Retina (tissue), 1 donor: ENCODE measurements at regions not wholly inside any gene's neighbourhood (a gene's known extent, or its start where the extent isn't known, plus 50 kb on each side); places are given as distances from the start of the nearest gene placed in this dataset.

Experiments used
- DNase-seq: peaks from one replicate; pipeline ENCODE4 v3.0.0-alpha.2; 2016

GRCh38 chr6:102333736-102334135, 940.2 kb downstream of the GRIK2 start:
- DNase-seq: no peak

- DNase-seq: no peak
Observed at GRCh38 chr6:102327697-102328225, 934.3 kb downstream of the GRIK2 start.

- DNase-seq: no peak
Observed at GRCh38 chr6:102313699-102314098, 920.2 kb downstream of the GRIK2 start.

- DNase-seq: no peak
Observed at GRCh38 chr6:102309700-102310099, 916.2 kb downstream of the GRIK2 start.

GRCh38 chr6:102300350-102300749, 906.8 kb downstream of the GRIK2 start:
- no peak for DNase-seq

GRCh38 chr6:102298051-102298450, 904.5 kb downstream of the GRIK2 start:
- no peak for DNase-seq
